HEK293T (cell line): ENCODE measurements at regions not wholly inside any gene's neighbourhood (a gene's known extent, or its start where the extent isn't known, plus 50 kb on each side); places are given as distances from the start of the nearest gene placed in this dataset.

Experiments
- ARNT ChIP-seq: fragments of 450-650 bp; IDR thresholded peaks from 2 replicates; pipeline ENCODE4 v1.6.1; 2017; ENCODE audit warnings: mild to moderate bottlenecking
- BHLHE40 ChIP-seq: fragments of 450-650 bp; IDR thresholded peaks from 2 replicates; pipeline ENCODE4 v1.6.1; 2016; ENCODE audit warnings: mild to moderate bottlenecking, moderate library complexity, borderline replicate concordance
- FOXM1 ChIP-seq: fragments of 450-650 bp; IDR thresholded peaks from 2 replicates; pipeline ENCODE4 v1.6.1; 2017; ENCODE audit warnings: mild to moderate bottlenecking, borderline replicate concordance
- NFRKB ChIP-seq: fragments of 450-650 bp; IDR thresholded peaks from 2 replicates; pipeline ENCODE4 v1.6.1; 2016; ENCODE audit warnings: mild to moderate bottlenecking, moderate library complexity
- SP1 ChIP-seq: fragments of 450-650 bp; IDR thresholded peaks from 2 replicates; pipeline ENCODE4 v1.6.1; 2017
- SUZ12 ChIP-seq: fragments of 450-650 bp; IDR thresholded peaks from 2 replicates; pipeline ENCODE4 v1.6.1; 2016; ENCODE audit warnings: mild to moderate bottlenecking
- TARDBP ChIP-seq: fragments of 450-650 bp; IDR thresholded peaks from 2 replicates; pipeline ENCODE4 v1.6.1; 2016

DNA sequence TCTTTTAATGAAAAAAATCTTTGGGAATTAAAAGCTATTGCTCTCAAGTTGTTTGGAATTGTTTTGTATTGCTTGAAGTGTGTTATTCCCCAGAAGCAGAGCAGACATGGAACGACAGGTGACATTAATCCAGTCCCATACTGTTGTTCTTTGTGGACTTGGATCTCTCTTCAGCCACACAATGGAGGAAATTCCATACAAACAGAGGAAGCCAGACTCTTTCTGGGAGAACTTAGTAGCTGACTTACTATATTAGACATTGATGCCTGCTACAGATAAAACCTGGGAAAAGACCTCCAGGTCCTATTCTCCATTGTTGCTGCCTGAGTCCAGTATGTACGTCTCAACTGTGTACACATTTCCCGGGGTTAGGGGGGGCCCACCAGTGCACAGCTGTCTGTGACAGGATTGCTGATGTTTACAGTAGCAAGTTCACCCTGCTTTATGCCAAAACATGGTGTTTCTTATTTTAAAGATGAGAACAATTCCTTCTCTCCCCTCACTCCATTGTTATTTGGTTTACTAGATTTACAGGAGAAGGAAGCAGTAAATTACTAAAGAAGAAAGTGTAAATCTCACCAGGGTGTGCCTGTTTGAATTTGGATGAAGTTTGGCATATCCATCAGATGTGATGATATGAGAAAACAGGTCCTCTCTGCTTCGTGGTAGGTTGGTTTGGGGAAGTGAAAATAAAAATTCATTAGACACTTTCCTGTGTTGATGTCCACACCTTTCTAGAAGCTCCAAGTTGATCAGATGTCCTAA lies 142.4 kb upstream of the RBBP8 start:
- TF ChIP-seq BHLHE40 (no peak), SUZ12 (no peak), SP1 (no peak), NFRKB (no peak), ARNT (no peak), TARDBP (no peak), FOXM1 (no peak)
